GM21528 (cell line): ENCODE measurements at regions not wholly inside any gene's neighbourhood (a gene's known extent, or its start where the extent isn't known, plus 50 kb on each side); places are given as distances from the start of the nearest gene placed in this dataset.

ENCODE experiments used
- ATAC-seq: cut with Tn5 transposase; IDR thresholded peaks from one replicate; pipeline ENCODE4 v1.9.1; 2021; ENCODE audit warnings: mild to moderate bottlenecking, moderate library complexity; ENCODE audit not compliant: unreplicated experiment, low FRiP score

GRCh38 chr16:79784007-79784406 is 183.5 kb upstream of the MAF start:
- no peak for ATAC-seq

- ATAC-seq, result no peak
Measured at GRCh38 chr16:79777679-79778078, 177.1 kb upstream of the MAF start.

DNA sequence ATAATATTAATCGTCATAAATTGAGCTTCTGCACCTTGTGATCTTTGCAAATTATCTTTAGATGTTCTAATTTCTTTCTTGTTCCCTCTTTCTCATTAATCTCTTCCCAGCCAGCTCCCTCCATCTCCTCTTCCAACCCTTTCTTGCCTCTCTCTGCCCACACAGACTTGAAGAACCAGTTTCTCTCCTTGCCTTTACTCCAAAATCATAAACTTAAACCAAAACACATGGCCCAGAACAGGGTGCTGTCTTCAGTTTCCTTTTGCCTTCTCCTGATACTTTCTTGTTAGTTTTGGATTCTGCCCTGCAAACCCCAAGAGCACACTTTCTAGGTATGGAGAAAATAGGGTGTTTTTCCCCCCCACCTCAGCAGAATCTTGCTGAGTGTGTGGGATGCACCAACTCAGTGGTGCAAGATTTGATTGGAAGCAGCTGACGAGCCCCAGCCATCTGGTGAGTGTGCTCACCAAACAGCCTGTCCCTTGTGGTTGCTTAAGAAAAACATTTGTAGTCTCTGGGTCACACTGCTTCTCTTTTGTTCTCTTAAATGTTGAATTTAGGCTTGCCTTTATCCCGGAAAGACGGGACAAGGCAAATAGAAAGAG is 175.8 kb upstream of the MAF start:
- ATAC-seq, result no peak

GRCh38 chr16:79772784-79773183 is 172.2 kb upstream of the MAF start:
- no peak for ATAC-seq

DNA sequence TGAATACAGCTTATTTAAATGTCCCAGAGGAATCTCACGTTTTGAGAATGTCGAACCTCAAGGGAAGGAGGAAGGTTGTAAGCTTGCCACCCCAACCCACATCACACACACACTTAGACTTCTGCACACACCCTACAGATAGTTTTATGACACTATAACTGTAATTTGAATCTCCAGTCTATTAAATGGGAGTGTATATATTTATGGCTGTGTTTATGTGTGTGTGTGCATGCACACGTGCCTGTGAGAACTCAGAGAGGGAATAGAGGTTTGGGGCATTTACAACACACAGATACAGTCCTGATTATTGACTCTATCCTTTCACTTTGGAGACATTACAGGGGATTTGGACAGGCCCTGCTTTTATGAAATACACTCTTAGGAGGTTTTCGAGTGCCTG is 171.5 kb upstream of the MAF start:
- ATAC-seq, result no peak

DNA sequence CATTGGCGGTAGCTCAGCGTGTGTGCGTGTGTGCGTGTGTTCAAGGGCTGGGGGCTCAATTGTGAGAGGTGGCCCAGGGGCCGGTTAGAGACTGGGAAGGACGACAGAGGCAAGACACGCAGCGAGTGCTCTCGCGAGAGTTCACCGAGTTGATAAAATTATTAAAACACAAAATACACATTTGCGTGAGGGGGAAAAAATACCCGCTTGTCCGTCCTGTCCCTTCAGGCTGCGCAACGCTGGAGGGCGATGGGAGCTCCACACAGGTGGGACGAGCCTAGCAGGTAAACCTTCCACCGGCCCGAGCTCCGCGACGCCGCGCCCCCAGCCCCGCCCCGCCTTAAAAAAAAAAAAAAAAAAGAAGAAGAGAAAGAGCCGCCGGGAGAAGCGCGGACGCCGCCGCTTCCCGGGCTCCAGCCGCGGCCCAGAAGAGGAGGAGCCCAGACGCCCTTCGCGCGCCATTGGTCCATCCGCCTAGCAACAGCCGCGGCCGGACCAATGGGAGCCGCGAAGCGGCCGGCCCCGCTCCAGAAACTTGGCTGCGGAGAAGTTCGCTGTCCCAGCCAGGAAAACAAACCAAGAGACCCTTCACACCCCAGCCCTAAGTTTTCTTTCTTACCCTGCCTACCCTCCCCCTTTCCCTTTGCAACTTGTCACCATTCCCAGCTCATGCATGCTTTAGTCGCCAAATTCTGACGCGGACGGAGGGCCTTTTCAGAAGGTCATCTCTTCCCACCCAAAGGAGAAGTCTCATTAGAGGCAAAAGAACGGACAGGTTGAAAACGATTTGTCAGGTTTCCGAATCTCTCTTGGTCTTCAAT is 169.9 kb upstream of the MAF start:
- ATAC-seq, result peak; percentile 97

- ATAC-seq, result no peak
Measured at GRCh38 chr16:79769928-79770243, 169.3 kb upstream of the MAF start.

DNA sequence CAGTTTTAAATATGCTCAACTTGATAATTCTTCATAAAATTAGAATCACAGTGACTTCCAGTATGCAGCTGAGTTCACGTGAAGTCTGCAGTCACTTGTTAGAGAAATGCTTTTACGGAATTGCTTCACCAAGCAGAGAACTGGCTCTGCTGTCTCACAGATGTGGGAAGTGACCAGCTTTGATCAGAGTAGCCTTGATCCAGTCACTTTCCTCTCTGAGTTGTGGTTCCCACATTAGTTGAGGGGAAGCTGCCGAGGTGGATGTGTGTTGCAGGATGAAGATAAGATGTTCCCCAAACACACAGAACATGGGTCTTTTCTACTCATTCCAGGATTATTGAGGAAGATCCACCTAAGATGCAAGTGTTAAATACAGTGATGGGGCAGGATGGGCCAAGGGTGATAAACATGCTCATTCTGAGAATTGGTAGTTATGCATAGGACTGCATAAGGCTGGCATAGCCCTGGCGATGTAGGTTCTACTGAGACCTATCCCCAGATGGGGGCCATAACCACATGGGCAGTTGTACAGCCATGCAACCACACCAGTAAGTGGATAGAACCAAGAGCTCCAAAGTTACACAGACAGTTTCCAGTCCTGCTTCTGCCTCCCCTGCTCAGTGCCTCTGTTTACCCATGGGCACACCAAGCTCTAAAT is 168.9 kb upstream of the MAF start:
- ATAC-seq, result no peak

DNA sequence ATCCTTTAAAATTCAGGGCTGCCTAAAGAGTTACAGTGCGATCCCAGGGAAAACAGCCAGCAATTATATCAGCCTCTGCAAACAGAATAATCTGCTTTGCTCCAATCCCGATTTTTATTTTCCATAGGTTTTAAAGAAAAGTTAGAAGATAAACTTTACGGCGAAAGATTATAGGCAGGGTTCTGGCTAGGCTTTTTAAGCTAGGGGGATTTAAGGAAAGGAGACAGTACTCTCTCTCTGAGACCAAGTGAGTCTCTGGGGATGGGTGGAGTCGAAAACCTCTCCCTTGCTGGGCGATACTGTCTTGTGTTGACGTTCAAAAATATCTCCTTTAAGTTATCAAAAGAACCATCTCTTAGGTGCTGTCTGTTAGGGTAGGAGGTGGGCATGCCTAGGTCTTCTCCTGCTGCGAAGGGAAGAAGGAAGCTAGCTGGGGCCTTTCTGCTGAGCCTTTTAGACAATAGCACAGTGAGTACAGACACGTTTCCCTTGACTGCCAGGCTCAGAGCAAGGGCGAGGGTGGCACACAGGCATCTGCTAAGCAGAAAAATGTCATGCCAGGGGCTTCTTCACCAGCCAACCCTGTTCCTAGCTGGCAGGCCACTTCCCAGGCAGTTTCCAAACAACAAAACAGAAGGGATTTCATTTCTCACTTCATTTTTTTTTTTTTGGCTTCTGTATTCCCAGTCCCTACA is 167.9 kb upstream of the MAF start:
- ATAC-seq, result no peak

DNA sequence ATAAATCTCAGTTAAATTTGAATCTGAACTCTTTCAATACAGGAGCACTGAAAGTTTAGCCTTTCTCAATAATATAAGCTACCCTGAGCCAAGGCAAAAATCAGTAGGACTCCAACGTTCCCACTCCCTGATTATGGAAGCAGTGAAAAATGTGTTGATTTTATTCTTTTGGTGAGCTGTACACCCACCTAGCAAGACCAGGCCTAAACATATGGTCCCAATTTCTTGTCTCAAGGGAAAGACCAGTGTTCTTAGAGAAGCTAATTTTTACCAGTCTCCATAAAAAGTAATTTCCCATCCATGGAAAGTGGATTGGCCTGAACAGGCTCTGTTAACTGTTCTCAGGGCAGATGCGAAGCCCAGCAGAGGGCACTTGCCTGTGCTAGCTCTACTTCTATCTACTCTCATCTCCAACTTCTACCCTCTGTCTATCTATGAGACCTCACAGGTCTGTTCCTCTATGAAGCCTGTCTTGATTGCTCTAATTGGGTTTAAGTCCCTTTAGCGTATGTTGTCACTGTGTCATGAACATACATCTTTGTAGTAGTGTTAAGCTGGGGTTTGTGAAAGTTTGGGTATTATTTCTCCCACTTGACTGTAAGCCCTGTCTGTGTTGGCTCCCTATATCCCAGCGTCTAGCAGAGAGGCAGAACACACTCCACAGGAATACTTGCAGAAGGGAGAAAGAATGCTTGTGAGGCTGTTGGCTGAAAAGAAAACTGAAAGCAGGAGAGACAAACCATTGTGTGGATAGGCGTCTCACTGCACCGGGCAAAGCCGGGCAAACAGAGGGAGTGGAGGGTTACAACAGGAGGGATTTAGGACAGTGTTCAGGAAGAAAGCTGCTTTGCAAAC is 167.1 kb upstream of the MAF start:
- ATAC-seq, result no peak

- no peak for ATAC-seq
Measured at GRCh38 chr16:79765901-79766394, 165.4 kb upstream of the MAF start.

DNA sequence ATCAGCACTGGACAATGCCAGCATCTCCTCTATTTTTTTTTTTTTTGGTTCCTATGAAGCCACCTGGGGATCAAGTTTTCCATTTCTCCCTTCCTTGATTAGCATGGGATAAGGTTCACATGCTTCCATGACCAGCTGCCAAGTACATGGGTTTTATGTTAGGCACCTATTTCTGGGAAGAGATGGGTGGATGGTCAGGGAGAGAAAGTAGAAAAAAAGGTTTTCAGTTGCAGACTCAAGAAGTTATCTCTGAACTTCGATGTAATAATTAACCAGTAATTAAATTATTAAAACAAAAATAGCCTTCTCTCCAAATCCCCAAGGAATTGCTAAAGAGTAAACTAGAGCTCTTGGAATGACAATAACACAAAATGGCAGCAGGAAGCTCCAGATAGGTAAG is 164.9 kb upstream of the MAF start:
- no peak for ATAC-seq

DNA sequence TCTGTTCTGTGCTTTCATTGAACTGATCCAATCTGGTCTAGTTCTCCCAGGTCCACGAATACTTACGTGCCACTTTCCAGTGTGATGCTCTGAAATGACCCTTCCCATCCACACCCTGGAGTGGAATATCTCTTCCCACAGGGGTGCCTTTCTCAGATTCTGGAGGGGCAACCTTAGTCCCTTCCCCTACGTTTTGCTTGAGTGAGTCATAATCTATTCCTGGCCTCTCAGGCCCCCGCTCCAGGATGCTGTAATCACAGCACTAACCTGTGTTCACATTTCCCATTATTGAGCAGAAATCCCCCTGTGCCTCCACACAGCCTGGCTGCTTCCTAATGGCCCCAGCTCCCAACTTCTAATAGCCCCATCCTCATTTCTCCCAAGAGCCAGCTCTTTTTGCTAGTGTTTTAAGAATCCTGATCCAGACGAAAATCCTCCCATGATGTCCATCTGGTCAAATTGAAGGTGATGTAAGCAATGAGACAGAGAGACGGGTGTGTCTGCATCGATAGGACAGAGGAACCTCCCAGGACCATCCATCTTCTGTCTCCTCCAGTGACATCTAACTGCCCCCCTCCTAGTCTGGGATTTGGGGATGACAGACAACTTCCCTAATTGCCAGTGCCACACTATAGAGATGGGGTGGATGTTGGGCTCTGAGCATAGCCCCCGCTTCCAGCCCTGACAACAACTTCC is 164.0 kb upstream of the MAF start:
- ATAC-seq, result no peak

DNA sequence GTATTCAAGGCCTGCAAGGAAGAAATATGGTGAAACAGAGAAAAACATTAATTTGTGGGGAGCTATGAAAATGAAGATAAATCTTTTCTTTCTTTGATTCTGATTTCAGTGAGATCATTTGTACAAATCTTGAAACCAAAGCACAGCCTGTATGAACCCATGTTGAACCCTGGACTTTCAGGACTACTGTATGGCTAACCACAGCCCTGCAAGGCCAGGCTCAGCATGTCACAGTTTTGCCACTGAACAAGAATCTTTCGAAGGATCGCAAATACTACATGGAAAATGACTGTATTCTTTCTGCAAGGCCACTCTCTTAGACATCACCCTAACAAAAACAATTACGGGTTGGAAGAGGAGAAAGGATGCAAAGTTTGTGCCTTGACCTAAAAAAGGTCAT is 161.7 kb upstream of the MAF start:
- ATAC-seq, result no peak

GRCh38 chr16:79758615-79759346 is 158.2 kb upstream of the MAF start:
- no peak for ATAC-seq

GRCh38 chr16:79757968-79758367 is 157.4 kb upstream of the MAF start:
- ATAC-seq, result no peak

DNA sequence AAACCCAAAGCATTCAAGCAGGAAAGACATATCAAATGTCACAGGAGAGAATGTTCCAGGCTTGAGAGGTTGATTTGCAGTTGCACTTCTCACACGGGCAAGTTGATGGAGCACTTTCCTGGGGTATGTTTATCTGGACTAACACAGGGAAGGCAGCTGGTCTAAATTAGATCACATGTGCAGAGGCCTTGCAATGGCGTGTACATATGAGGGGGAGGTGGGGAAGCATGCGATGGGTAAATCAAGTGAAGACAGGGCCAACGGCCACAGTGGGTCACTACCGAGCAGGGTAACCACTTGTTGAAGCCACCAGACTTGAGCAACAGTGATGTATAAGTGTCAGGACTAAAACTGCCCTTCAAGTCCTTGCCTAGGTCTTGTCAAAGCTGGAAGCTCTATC is 156.6 kb upstream of the MAF start:
- no peak for ATAC-seq

GRCh38 chr16:79756571-79756970 is 156.0 kb upstream of the MAF start:
- ATAC-seq, result no peak

GRCh38 chr16:79754501-79754900 is 154.0 kb upstream of the MAF start:
- ATAC-seq, result no peak
